ENCODE measurements at regions not wholly inside any gene's neighbourhood (a gene's known extent, or its start where the extent isn't known, plus 50 kb on each side); places are given as distances from the start of the nearest gene placed in this dataset.

DNA sequence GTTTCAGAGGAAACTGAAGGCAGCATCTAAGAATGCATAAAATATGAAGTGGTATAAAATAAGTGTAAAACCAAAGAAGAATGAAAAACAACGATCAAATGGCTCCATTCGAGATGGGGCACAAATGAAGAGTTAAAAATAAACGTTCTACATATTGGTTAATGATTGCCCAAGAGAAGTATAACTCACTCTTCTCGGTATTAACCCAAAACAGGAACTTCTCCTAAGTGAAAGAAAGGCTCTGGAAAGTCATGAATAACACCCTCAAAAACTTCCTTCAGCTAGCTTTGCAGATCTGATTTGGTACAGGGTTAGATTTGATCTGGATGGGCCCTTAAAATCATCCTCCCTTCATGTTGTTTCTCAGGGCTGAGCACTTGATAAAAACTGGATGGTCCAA is 94.3 kb upstream of the ADO start:
- TF ChIP-seq CTCF (IDR thresholded peaks at IDR 0.05), result no peak
- no peak for TF ChIP-seq POLR2A (IDR thresholded peaks at IDR 0.05)
- no peak for TF ChIP-seq POLR2AphosphoS5 (IDR thresholded peaks at IDR 0.05; ENCODE audit: insufficient read depth in 1 of 2, low read depth in 1 of 2)
